ENCODE measurements at regions not wholly inside any gene's neighbourhood (a gene's known extent, or its start where the extent isn't known, plus 50 kb on each side); places are given as distances from the start of the nearest gene placed in this dataset.

DNA sequence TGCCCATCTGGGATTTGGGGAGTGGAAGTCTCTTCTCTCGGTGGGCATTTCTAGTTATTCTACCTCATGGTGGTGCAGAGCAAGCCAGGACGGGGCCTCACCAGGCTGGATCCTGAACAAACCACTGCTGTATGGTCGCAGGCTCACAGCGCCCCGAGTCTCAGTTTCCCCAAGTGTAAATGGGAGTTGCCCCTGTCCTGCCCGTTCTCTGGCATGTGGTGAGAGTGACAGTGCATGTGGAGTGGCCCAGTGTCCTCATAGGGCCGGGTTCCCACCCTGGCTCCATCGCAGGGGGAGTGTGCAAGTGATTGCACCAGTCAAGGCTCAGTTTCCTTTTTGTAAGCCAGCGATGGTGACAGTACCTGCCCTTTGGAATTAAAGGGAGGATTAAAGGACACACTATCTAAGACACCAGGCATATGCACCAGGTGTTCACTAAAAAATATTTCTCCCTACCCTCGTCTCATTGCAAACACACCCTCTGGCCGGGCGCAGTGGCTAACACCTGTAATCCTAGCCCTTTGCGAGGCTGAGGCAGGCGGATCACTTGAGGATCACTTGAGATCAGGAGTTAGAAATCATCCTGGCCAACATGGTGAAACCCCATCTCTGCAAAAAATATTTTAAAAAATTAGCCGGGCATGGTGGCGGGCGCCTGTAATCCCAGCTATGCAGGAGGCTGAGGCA lies 173.3 kb upstream of the MYCN start:
- DNase-seq: no peak

DNA sequence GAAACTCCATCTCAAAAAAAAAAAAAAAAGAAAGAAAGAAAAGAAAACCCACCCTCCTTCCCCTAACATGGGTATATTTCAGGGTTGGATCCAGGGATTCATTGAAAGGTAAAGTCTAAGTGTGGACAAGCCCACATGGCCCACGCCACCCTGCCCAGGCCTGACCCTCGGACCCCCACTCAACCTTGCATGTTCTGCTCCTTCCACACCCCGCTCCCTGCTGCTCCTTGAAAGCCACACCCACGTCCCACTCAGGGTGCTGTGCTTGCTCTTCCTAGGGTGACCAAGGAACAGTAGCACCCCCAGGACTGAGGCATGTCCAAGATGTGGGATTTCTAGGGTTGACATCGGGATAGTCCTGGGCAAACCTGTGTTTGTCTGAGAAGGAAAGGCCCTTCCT lies 172.7 kb upstream of the MYCN start:
- no peak for DNase-seq

DNA sequence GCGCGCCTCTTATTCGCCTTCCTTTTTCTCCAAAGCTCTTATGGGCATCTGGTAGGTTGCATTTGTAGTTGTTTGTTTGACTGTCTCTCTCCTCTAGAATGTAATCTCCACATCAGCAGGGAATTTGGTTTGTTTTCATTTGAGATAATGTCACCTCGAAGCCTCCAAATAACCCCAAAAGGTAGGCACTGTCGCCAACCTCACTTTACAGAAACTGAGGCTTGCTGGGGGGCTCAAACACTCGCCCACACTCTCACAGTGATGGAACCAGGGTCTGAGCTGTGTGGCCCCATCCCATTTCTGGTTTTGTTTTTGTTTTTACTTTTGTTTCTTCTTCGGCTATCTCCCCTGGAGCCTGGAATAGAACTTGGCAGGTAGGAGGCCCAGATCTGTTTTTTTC lies 172.2 kb upstream of the MYCN start:
- no peak for DNase-seq

DNA sequence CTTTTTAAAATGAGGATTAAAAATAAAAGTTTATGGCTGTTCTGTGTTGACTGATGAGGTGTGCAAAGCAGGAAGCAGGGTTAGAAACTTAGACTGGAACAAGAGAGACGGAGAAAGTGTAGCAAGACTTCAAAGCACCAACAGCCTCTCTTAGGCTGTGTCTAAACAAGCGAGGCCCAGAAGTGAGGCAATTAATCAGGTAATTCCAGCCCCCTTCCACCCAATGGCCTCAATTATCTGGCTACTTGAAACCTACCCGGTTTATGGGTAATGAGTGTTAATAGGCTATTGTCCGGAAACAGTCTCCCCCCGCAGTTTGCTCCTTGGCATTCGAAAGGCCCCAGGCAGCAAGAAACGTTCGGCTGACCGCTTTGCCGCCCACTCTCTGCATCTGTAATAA lies 171.7 kb upstream of the MYCN start:
- DNase-seq: no peak

DNA sequence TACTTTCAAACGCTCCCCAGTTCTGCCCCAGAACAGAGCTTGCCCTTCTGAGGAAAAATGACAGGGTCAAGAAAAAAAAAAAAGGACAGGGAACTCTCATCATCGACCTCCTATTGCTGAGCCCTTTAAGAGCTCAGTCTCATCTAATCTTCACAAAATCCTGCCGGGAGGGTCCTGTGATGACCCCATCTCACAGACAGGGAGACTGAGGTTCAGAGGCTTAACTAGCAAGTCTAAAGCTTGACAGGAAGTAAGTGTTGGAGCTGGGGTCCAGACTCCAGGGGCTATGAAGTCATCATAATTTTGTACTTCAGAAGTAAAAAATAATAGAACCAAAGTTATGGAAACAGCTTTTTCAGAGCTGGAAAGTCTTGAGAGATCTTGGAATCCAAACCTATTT lies 171.1 kb upstream of the MYCN start:
- DNase-seq: no peak

DNA sequence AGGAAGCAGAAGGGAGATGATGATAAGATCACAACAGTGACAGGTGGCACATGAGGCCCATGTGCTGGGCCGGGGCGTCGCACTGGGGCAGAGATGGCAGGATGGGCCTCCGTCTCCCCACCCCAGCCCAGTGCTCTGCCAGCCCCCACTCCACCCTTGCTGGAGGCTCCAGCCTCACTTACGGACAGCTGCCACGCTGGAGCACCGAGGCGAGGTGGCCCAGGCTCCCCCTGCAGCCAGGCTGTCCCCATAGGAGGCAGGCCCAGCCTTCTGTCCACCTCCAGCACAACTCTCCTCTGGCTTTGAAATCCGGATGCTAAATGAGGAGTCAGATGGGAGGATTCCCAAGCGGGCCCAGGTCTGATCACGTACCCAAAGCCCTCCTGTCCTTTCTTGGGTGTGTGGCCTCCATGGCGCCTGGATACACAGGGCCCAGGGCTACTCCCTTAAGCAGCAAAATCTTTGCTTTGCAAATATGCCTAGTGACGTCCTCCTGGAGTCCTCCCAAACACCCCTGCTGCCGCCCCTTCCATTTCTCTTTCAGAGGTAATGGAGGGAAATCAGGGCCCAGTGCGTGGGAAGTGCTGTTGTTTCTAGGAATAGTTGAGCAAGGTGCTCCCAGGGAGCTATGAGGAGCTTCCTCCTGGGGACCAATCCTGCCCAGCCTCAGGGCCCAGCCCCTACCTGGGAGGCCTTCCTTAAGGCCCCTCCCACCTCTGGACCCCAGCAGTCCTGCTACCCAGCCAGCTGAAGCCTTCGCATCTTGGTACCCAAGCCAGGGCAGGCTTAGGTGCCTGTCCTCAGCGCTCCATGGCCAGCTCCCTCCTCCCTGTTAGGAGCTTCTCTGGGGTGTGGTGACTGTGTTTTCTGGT lies 170.4 kb upstream of the MYCN start:
- DNase-seq: no peak

DNA sequence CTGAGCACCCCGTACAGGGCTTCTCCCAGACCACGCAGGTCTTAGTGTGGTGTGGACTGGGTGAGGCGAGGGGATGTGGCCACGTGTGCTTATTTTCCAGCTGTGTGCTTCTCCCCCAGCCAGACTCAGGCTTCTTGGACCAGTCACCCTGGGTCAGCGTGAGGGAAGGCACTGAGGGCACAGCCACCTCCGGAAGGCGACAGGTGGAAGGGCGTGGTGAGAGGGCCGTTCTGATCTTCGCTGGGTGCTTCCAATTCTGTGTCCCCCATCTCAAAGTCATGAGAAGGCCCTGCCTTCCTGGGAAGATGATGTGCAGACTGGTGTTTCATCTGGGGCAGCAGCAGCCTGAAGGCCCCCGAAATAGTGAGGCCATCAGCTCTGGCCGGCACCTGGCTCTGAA lies 169.7 kb upstream of the MYCN start:
- no peak for DNase-seq

DNA sequence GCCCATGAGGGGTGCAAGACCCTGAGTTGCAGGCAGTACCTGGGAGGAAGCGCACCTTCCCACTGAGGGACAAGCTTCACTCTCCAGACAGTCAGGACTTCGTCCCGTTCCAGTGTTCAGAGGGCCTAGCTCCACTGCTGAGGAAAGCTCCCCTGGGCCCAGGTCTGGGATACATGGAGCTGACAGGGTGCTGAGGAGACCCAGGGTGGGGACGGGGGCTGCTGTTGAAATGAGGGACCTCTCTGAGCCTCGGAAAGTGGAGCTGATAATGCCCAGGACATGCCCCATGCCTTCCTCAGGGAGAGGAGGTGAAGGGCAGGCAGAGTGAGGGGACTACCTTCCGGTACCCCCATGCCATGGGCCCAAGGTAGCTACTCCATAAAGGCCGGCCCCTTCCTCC lies 169.2 kb upstream of the MYCN start:
- no peak for DNase-seq

DNA sequence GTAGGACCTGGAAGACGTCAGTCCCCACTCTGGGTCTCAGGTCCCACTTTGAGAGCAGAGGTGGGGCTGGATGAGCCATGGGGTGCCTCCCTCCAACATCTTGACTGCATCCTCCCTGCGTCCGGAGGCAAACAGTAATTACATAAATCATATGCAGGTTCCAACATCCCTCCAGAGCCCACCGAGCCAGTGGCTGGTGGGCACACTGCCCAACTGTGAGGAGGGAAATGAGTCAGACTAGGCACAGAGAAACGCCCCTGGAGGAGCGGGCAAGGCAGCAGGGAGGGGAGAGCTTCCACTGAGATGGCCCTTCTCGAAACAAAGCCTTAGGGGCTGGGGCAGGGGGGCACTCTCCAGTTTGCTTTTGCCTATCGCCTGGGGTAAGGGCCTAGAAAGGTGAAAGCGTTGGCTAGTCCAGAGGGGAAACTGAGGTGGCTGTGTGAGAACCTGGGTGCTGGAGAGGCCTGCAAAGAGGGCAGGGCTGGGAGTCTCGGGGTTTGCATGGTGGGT lies 168.2 kb upstream of the MYCN start:
- no peak for DNase-seq

DNA sequence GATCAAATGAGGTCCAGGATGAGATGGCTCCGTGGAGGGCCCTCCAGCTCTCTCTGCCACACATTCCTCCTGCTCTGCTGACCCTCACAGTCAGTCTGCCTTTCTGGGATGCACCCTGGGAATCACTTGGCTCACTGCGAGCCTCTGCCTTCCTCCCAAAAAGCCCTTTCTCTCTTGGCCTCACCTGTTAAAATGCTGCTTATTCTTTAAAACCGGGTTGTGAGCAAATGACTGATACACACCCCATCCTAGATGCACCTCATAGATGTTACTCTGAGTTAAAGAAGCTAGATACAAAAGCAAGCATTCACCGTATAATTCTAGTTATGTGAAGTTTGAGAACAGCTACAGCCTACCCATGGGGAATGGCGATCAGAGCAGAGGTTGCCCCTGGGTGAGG lies 167.7 kb upstream of the MYCN start:
- no peak for DNase-seq

DNA sequence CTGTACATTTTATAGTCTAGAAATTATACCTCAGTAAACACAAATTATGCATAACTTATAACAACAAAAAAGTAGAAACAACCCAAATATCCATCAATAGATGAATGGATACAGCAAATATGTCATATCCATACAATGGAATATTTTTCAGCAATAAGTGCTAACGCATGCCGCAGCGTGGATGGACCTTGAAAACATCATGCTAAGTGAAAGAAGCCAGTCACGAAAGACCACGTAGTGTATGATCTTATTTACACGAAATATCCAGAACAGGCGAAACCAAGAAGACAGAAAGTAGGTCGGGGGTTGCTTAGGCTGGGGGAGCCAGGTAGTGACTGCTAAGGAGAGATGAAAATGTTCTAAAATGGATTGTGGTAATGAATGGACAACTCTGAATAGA lies 167.1 kb upstream of the MYCN start:
- DNase-seq: no peak

DNA sequence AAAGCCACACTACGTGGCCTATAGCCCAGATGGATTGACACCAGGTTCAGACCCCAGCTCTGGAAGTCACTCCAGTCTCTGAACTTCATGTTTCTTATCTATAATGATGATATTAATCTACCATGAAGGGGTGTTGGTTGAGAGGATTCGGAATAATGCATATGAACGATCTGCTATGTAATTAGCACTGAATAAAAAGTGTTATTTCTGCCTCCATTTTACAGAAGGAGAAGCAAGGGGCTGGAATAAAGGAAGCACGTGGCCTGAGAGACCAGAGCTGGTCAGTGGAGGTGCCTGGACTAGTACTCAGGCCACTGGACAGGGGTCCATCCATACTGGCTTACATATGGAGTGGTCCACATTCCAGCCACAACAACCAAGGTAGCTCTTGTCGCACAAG lies 166.5 kb upstream of the MYCN start:
- DNase-seq: no peak

DNA sequence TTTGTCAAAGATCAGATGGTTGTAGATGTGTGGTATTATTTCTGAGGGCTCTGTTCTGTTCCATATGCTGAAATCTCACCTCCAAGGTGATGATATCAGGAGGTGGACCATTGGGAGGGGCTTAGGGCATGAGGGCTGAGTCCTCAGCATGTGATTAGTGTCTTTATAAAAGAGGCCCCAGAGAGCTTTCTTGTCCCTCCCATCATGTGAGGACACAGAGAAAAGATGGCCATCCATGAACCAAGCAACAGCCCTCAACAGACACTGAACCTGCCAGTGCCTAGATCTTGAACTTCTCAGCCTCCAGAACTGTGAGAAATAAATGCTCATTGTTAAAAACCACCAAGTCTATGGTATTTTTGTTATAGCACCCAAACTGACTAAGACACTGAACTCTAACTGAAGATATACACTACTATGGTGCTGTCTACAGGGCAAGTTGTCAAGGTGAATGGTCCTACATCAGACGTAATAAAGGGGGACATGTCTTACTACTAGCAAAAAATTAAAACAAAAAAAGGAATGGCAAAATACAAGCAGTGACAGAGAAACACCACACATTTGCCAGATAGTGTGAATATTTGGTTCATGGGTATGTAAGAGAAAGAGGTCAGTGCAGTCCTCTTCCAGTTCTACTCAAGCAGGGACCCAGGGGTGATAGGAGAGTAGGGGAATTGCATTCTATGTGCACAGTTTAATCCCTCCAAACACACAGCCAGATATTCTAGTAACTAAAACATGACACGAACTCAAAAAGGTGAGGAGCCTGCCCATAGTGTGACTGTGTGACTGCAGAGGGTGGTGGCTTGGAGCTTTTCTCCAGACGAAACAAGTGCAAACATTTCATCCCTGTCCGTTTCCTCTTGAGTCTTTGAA lies 164.4 kb upstream of the MYCN start:
- DNase-seq: no peak

DNA sequence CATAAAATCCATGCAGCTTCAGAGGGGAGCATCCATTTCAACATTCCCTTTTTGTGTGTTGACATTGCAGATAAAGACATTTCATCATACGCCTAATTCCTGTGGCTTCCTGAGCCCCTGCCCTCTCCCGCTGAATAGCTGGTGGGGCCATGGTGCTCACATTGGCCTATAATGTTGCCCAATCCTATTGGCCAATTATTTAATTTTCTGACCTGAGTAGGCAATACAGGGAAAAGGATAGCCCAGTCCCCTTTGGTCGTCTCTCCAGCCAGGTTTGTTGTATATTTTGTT lies 163.8 kb upstream of the MYCN start:
- no peak for DNase-seq

DNA sequence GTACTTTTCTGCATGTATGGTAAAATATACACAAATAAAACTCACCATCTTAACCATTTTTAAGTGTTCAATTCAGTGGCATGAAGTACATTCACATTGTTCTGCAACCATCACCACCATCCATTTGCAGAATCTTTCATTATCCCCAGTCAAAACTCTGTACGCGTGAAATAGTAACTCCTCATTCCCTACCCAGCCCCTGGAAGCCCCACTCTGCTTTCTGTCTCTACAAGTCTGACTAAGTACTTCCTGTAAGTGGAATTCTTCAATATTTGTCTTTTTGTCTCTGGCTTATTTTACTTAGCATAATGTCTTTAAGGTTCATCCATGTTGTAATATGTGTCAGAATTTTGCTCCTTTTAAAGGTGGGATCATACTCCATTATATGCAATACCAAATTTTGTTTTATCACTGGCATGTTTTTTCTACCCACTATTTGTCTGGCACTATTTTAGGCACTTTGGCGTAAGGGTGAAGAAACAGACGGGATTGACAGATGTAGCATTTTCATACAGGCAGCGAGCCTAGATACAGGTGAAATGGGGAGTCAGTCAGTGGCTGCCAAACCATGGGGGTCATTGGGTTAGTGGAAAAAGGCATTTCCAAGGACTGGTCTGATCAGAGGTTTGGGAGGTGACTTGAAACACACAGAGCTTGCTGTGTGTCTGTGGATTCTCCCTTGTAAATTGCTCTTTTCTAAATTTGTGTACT lies 163.2 kb upstream of the MYCN start:
- no peak for DNase-seq

DNA sequence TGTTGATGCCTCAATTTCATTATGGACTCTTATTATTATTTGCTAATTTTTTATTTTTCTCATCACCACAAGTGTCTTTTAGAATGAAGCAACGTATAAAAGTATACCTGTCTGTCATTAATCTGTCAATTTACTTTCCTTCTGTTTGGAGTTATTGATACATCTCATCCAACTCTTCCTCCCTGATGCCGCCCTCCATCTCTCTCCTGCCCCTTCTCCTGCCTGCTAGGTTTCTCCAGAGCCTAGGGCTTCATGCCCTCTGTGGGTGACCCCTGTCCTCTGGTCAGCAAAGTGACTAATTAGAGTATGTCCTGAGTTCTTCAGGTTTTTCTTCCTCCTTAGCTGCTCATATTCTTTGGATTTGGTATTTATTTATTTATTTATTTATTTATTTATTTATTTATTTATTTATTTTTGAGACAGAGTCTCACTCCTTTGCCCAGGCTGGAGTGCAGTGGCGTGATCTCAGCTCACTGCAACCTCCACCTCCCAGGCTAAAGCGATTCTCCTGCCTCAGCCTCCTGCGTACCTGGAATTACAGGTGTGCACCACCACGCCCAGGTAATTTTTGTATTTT lies 162.5 kb upstream of the MYCN start:
- DNase-seq: no peak

DNA sequence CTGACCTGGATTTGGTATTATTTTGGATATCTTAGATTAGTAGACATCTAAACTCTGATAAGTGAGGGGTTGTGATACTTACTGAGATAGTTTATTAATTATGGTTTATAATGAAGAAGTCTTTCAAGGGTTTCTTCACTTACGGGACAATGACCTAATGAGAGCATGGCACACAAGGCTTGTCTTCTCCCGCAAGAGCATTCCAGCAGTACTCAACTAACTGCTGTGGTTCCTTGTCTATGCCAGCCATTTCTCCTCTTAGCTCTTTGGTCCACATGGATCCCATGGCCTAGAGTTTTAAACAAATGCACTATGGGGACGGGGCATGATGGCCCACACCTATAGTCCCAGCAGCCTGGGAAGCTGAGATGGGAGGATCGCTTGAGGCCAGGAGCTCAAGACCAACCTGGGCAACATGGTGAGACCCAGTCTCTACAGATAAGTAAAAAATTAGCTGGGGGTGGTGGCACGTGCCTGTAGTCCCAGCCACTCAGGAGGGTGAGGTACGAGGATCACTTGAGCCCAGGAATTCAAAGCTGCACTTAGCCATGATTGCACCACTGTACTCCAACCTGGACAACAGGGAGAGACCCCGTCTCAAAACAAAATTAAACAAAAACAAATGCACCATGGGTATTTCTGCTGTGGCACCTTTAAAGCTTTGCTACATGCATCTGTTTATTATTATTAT lies 161.7 kb upstream of the MYCN start:
- no peak for DNase-seq

DNA sequence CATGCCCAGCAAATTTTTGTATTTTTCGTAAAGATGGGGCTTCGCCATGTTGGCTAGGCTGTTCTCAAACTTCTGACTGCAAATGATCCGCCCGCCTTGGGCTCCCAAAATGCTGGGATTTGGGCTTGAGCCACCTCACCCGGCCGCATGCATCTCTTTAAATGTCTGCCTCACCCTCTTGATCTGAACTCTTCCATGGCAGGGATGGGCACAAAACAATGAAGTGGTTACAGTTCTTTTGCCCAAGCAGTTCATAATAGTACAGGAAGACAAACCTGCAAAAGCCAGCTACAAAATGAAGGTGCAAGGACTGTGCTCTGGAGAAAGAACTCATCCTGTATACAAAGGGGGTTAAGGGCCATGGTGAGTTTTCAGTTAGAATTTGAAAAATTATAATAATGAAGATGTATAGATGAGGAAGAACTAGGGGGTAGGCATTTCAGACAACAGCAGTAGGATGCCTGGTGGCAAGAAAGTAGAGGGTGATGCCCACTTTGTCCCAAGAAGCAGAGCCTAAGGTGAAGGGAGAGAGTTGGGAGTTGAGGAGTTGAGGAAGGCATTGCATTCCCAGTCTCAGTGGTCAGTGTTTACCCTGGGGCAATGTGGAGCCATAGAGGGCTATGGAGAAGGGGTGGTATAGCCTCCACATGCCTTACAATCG lies 160.8 kb upstream of the MYCN start:
- DNase-seq: no peak

DNA sequence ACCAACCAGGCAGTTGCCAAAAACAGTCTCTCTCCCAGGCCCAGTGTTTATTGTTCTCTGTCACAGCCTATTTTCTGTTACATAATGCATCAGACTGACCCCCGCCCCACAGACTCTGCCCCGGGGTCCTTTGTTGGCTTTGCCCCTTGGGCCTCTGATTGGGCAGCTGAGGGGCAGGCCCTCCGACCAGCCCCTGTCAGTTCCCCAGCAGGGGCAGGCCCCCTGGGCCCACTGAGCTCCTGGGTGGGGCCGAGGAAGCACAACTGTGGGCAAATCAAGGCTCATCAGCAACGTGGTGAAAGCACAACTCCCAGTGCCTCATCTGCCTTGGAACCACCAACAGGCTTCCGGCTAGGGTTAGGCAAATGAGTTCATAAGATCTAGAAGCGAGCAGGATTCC lies 160.1 kb upstream of the MYCN start:
- no peak for DNase-seq

DNA sequence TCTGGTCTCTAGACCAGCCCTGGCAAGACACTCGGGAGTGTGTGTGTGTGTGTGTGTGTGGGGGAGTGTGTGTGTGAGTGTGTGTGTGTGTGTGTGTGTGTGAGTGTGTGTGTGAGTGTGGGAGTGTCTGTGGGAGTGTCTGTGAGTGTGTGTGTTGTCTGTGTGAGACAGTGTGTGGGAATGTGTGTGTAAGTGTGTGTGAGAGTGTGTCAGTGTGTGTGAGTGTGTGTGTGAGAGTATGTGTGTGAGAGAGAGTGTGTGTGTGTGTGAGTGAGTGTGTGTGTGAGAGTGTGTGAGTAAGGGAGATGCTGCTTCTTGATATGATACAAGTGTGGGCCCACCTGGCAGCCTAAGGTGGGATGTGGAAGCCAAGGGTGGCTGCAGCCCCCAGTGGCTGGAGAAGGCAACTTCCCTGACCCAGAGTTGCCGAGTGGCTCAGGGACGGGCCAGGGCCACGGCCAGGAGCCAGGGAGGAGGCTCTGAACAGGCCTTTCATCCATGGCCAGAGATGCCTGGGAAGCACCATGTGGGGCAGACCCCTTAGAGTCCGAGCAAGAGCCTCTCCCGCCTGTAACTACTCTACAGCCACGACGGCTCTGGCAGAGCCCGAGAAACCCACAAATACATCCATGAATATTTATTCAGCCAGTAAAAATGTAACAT lies 159.3 kb upstream of the MYCN start:
- DNase-seq: no peak
